PC-9 (cell line): ENCODE measurements at regions not wholly inside any gene's neighbourhood (a gene's known extent, or its start where the extent isn't known, plus 50 kb on each side); places are given as distances from the start of the nearest gene placed in this dataset.
A peak's percentile ranks its signal among the peaks of the same experiment; 100 is the strongest.

ENCODE experiments used
- BruUV-seq: library from RNA; stranded (reverse); fragments of 400-500 nt; replicated peaks from 2 replicates; lab custom pipeline; 2021; lab: Mats Ljungman, UMichigan
- CTCF ChIA-PET: fragments of 300-600 bp; sonication (Branson Sonifier 250); formaldehyde crosslinking; loops from one replicate; lab custom pipeline; 2022; ENCODE audit warnings: antibody characterized with exemption; lab: Charles Lee
- POLR2A ChIA-PET: fragments of 300-600 bp; sonication (Branson Sonifier 250); formaldehyde crosslinking; loops from one replicate; lab custom pipeline; 2022; ENCODE audit warnings: antibody characterized with exemption; ENCODE audit not compliant: unreplicated experiment; lab: Charles Lee
- DNase-seq, 2 experiments: peaks; one replicate each; pipeline versions ENCODE4 v3.0.0 to v3.0.0-alpha.2; 2015 to 2022; ENCODE audit warnings: mixed read lengths in 1 of 2
- H2AFZ ChIP-seq: fragments of 200-600 bp; sonication (generic); 2 replicates; pipeline ENCODE4 v1.8.1; 2017; ENCODE audit warnings: antibody characterized with exemption
- H3F3A ChIP-seq: fragments of 200-600 bp; sonication (generic); 2 replicates; pipeline ENCODE4 v1.8.1; 2017; ENCODE audit warnings: antibody characterized with exemption, mild to moderate bottlenecking, low read depth; ENCODE audit not compliant: insufficient read depth
- H3K27ac ChIP-seq: fragments of 200-600 bp; sonication (generic); 2 replicates; pipeline ENCODE4 v1.6.1; 2016; ENCODE audit warnings: mixed run types
- H3K27me3 ChIP-seq: fragments of 200-600 bp; sonication (generic); 2 replicates; pipeline ENCODE4 v1.6.1; 2016; ENCODE audit warnings: low read depth, mixed run types; ENCODE audit not compliant: insufficient read depth
- H3K36me3 ChIP-seq: fragments of 200-600 bp; sonication (generic); 2 replicates; pipeline ENCODE4 v1.6.1; 2016; ENCODE audit warnings: low read depth, mixed run types
- H3K4me1 ChIP-seq: fragments of 200-600 bp; sonication (generic); replicated peaks from 2 replicates; pipeline ENCODE4 v1.6.1; 2016; ENCODE audit warnings: mixed run types; ENCODE audit not compliant: insufficient read depth
- H3K4me2 ChIP-seq: fragments of 200-600 bp; sonication (generic); 2 replicates; pipeline ENCODE4 v1.6.1; 2017; ENCODE audit warnings: mixed run types
- H3K4me3 ChIP-seq: fragments of 200-600 bp; sonication (generic); 2 replicates; pipeline ENCODE4 v1.6.1; 2016; ENCODE audit warnings: mixed run types
- H3K79me2 ChIP-seq: fragments of 200-600 bp; sonication (generic); 2 replicates; pipeline ENCODE4 v1.6.1; 2017; ENCODE audit warnings: low read depth, mixed run types
- H3K9me2 ChIP-seq: fragments of 200-600 bp; sonication (generic); 2 replicates; pipeline ENCODE4 v1.8.1; 2017; ENCODE audit warnings: mild to moderate bottlenecking; ENCODE audit not compliant: insufficient read depth
- H3K9me3 ChIP-seq: fragments of 200-600 bp; sonication (generic); 2 replicates; pipeline ENCODE4 v1.8.1; 2016; ENCODE audit warnings: low read depth; ENCODE audit not compliant: insufficient read depth
- H4K20me1 ChIP-seq: fragments of 200-600 bp; sonication (generic); 2 replicates; pipeline ENCODE4 v1.8.1; 2017; ENCODE audit not compliant: insufficient read depth
- EZH2 ChIP-seq: fragments of 200-600 bp; sonication (generic); IDR thresholded peaks from 2 replicates; pipeline ENCODE4 v1.8.0; 2017; ENCODE audit warnings: antibody characterized with exemption, low read depth
- intact Hi-C: fragments of 100-400 bp; cut with micrococcal nuclease; formaldehyde crosslinking; loops from one replicate; pipeline ENCODE4 v1.10.0; 2022; ENCODE audit not compliant: unreplicated experiment
- TF ChIP-seq, protein P1 (sequence below): fragments of 200-600 bp; sonication (generic); conservative IDR thresholded peaks from 2 replicates; pipeline ENCODE4 v1.6.1; 2017; ENCODE audit warnings: mixed run types, antibody characterized with exemption, mild to moderate bottlenecking, moderate library complexity

DNA sequence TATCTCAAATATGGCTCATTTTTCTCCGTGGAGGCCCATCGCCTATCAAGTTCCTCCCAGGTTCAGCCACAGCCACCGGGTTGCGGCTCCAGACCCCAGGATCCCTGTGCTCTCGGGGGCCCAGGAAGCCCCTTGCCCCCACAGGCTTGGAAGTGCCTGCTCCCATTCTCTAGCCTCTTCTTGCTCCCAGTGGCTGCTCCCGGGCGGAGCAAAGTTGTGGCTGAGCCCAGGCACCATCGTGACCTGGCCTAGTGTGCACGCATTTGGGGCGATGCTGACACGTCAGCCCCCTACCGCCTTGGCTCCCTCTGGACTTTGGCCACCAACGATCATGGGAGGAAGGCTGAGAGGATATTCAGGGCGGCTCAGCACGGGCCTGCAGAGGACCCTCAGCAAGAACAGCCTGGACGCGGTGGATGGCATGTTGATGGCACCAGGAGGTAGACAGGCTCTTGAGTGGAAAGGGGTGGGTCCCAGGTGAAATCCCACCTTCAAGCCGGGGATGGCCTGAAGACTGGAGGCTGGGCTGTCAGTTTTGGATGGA is 419.4 kb upstream of the AGA start:
- ChIA-PET POLR2A (no interaction called here), CTCF (no interaction called here)
- Histone ChIP-seq H3K79me2 (no peaks in the 10 kb centered on the region), H3K36me3 (no peaks in the 10 kb centered on the region), H3K4me1 (no peaks in the 10 kb centered on the region), H3K9me2 (no peaks in the 10 kb centered on the region), H2AFZ (no peak overlapping the region), H3F3A (no peaks in the 10 kb centered on the region), H3K27ac (no peak overlapping the region), H3K4me3 (no peak overlapping the region), H3K4me2 (no peak overlapping the region), H3K27me3 (no peaks in the 10 kb centered on the region), H3K9me3 (no peaks in the 10 kb centered on the region), H4K20me1 (no peaks in the 10 kb centered on the region)
- intact Hi-C loops, result no loop called here
- no peak for DNase-seq
- BruUV-seq, result no TSS peak
- TF ChIP-seq, protein P1, sequence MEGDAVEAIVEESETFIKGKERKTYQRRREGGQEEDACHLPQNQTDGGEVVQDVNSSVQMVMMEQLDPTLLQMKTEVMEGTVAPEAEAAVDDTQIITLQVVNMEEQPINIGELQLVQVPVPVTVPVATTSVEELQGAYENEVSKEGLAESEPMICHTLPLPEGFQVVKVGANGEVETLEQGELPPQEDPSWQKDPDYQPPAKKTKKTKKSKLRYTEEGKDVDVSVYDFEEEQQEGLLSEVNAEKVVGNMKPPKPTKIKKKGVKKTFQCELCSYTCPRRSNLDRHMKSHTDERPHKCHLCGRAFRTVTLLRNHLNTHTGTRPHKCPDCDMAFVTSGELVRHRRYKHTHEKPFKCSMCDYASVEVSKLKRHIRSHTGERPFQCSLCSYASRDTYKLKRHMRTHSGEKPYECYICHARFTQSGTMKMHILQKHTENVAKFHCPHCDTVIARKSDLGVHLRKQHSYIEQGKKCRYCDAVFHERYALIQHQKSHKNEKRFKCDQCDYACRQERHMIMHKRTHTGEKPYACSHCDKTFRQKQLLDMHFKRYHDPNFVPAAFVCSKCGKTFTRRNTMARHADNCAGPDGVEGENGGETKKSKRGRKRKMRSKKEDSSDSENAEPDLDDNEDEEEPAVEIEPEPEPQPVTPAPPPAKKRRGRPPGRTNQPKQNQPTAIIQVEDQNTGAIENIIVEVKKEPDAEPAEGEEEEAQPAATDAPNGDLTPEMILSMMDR, result no peak
- no peak for TF ChIP-seq EZH2

DNA sequence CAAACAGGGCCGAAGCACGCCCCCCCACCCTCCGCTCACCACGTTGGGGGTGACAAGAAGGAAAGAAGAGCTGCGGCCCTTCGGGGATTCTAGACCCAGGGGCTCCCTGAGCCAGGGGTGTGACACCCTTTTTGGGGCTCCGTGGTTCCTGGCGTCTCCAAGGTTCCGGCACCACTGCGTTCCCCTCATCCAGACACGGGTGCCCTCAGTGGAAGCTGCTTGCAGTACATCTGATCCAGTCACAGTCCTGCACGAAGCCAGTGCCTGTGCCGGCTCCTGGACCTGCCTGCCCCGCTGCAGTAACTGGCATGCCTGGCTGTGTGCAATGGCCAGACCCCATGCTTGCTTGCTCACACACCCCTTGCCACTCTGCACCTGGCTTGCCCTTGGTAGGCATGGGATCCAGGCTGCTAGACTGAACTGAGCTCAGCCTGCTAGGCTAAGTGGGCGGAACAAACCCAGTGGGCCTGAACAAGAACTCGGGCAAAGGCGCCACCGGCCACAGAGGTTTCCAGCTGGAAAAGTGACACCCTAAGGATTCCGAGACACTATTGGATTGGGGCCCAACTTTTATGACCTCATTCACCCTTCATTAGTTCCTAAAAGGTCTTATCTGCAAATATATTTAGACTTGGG is 420.4 kb upstream of the AGA start:
- BruUV-seq, result no TSS peak
- TF ChIP-seq EZH2, result no peak
- TF ChIP-seq, protein P1, result no peak
- Histone ChIP-seq H3K36me3 (no peaks in the 10 kb centered on the region), H2AFZ (no peak overlapping the region), H3K4me2 (no peak overlapping the region), H3K4me1 (no peaks in the 10 kb centered on the region), H3F3A (no peaks in the 10 kb centered on the region), H3K9me3 (no peaks in the 10 kb centered on the region), H4K20me1 (no peaks in the 10 kb centered on the region), H3K4me3 (no peak overlapping the region), H3K9me2 (no peaks in the 10 kb centered on the region), H3K27me3 (no peaks in the 10 kb centered on the region), H3K79me2 (no peaks in the 10 kb centered on the region), H3K27ac (no peak overlapping the region)
- intact Hi-C loops, result no loop called here
- POLR2A ChIA-PET, result no interaction called here
- CTCF ChIA-PET, result no interaction called here
- no peak for DNase-seq

DNA sequence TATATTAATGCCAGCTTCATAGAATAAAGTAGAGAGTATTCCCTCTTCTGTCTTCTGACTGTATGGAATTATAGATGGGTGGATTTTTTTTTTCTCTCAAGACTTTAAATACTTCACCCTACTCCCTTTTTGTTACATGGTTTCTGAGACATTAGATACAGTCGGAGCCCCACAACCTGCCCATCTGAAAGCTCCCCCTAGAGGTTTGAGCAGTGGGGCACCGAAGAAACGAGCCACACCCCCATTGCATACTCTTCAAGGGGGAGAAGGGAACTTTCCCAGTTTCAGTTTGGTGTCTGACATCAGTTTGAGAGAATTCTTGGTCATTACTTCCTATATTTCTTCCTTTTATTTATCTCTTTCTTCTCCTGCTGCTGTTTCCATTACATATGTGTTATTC is 437.6 kb upstream of the AGA start:
- no peak for TF ChIP-seq EZH2
- TF ChIP-seq, protein P1, result no peak
- Histone ChIP-seq H3K79me2 (no peaks in the 10 kb centered on the region), H3K27ac (no peak overlapping the region), H3K9me2 (no peaks in the 10 kb centered on the region), H4K20me1 (no peaks in the 10 kb centered on the region), H3K4me2 (no peak overlapping the region), H2AFZ (no peak overlapping the region), H3F3A (no peaks in the 10 kb centered on the region), H3K36me3 (no peaks in the 10 kb centered on the region), H3K4me1 (no peaks in the 10 kb centered on the region), H3K4me3 (no peak overlapping the region), H3K9me3 (no peaks in the 10 kb centered on the region), H3K27me3 (no peaks in the 10 kb centered on the region)
- intact Hi-C loops, result no loop called here
- DNase-seq, result peak in 1 of 2 experiments; percentile 5
- no TSS peak for BruUV-seq
- ChIA-PET CTCF (no interaction called here), POLR2A (no interaction called here)
